Testis (tissue), 2 donors: ENCODE measurements at regions not wholly inside any gene's neighbourhood (a gene's known extent, or its start where the extent isn't known, plus 50 kb on each side); places are given as distances from the start of the nearest gene placed in this dataset.

Experiments
- CTCF ChIP-seq, 3 experiments: fragments of 450-650 bp in 2 of 3; fragments of 200-600 bp in 1 of 3; sonication (generic) in 1 of 3; IDR thresholded peaks; one replicate each; pipeline ENCODE4 v1.5.1; 2016 to 2019; ENCODE audit warnings: antibody characterized with exemption in 3 of 3, mild to moderate bottlenecking in 2 of 3, moderate library complexity in 1 of 3
- POLR2A ChIP-seq: fragments of 450-650 bp; IDR thresholded peaks from one replicate; pipeline ENCODE4 v1.6.1; 2017; ENCODE audit warnings: antibody characterized with exemption, mild to moderate bottlenecking, moderate library complexity

- no peak for TF ChIP-seq CTCF (IDR thresholded peaks at IDR 0.05)
- no peak for TF ChIP-seq POLR2A
These were observed 60.6 kb upstream of the SHH start for GRCh38 chr7:155872678-155873369.
